ENCODE measurements at regions not wholly inside any gene's neighbourhood (a gene's known extent, or its start where the extent isn't known, plus 50 kb on each side); places are given as distances from the start of the nearest gene placed in this dataset.

DNA sequence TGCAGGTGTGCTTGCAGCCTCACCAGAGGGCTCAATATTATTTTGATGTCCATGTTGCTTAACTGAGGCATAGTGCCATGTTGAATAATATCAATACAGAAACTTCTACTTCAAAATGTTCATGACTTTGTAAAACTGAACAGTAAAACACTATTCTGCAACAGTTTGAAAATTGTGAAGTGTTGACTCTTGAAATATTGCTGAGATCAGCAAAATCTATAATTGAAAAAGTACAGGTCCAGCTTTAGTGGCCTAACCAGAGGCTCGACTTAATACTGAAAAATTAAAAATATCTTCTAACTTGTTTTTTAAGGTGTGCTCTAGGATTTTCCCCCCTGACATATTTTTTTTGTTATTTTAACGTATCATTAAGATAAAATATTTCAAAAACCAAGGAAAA lies 1460.7 kb downstream of the EFNB2 start:
- no peak for DNase-seq (ENCODE audit: low spot score)

GRCh38 chr13:105073041-105073440 lies 1462.4 kb downstream of the EFNB2 start:
- DNase-seq (ENCODE audit: low spot score): no peak

DNA sequence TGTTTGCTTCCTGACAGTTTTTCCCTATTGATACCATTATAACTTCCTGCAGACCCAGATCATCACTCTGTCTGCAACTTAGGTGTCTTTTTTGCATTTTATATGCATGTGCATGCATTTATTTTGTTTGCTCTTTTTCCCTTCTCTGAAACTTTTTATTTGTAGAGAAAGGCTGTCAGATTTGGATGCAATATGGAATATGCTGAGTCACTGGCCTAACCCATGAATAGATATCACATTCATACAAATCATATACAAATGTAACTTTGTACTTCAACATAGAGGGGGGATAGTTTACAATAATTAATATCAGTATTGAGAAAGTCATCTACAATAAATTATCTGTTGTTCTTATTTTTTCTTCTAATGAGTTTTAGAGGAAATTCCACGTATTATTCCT lies 1465.0 kb downstream of the EFNB2 start:
- DNase-seq (ENCODE audit: low spot score): no peak

DNA sequence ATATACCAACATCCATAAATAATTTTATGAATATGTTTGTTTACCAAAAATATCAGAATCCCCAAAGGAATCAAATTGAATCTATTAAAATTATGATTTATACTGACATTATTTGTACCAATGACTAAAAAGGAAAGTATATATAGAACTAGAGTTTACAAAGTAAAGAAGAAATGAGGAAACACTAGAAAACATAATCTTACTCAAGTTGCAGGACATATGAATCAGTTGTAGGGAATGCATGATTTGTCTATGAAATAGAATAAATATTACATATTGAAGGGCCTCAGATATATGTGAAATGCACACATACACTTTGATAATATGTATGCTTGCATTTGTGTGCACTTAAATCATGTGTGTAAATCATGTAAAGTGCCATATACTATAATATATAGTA lies 1466.4 kb downstream of the EFNB2 start:
- DNase-seq (ENCODE audit: low spot score): no peak

DNA sequence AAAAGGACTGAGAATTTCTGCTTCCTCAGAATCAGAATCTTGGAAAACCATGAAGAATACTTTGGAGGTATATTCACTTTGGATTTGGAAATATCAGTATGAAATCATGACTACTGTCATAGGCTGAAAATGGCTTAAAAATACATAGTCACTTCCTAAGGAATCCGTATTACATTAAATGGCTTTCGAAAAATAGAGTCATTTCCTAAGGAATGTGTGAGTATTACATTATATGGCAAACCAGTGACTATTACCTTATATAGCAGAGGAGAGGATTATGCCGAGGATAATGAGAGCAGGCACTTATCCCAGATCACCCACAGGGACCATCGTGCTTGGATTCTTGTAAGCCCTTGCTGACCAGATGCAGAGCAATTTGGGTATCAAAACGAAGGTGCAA lies 1471.8 kb downstream of the EFNB2 start:
- no peak for DNase-seq (ENCODE audit: low spot score)

DNA sequence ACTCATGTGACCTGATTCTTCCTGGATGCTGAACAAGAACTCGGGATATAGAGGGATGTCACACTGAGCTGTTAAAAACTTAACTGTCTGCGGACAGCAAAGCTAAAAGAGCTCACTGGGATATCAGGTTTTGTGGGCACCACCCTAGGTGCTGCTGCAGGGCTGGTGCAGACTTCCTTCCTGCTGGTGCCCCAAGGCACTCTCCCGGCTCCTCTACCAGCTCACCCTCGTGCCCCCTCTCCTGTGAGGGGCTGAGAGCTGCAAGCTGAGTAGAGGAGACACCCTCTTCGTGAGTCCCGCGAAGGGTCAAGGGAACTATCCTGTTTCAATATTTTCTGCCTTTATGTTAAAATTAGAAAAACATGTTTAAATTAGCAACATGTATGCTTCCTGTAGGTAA lies 1475.7 kb downstream of the EFNB2 start:
- no peak for DNase-seq (ENCODE audit: low spot score)

DNA sequence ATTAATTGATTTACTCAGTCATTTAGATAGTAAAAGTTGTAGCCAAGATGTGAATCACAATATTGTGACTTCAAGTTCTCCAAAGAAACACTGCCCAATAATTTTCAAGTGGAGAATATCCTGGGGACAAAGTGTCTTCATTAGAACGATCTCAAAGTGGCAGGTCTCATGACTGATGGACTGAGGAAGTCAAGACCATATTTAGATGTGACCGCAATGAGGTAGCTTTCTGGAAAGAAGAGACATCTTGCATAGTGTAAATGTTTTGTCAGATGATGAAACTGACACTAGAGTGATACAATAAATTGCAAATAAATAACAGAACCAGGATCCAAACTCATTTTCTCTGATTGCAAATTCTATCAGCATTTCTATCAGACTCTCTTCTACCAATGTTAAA lies 1476.9 kb downstream of the EFNB2 start:
- no peak for DNase-seq (ENCODE audit: low spot score)

DNA sequence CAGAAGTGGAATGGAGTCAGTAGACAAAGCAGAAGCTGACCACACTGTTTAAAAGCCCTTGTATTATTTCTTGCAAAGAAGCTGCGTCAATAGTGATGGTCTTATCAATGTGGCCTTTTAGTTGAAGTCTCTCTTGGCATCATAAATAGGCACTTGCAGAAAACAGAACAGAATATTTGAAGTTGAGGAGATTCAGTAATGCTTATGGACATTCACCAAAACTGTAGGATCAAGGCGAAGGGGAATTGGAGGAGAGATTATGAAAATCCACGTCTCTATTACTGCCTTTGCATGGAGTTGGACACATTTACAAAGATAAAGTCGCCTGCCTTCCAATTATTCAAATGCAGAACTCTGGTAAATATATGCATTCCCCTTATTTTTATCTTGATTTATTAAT lies 1482.8 kb downstream of the EFNB2 start:
- DNase-seq (ENCODE audit: low spot score): peak; percentile 96

GRCh38 chr13:105050686-105051085 lies 1484.8 kb downstream of the EFNB2 start:
- DNase-seq (ENCODE audit: low spot score): peak; percentile 56

- DNase-seq (ENCODE audit: low spot score): peak; percentile 15
Measured at GRCh38 chr13:105048677-105049076, 1486.8 kb downstream of the EFNB2 start.

DNA sequence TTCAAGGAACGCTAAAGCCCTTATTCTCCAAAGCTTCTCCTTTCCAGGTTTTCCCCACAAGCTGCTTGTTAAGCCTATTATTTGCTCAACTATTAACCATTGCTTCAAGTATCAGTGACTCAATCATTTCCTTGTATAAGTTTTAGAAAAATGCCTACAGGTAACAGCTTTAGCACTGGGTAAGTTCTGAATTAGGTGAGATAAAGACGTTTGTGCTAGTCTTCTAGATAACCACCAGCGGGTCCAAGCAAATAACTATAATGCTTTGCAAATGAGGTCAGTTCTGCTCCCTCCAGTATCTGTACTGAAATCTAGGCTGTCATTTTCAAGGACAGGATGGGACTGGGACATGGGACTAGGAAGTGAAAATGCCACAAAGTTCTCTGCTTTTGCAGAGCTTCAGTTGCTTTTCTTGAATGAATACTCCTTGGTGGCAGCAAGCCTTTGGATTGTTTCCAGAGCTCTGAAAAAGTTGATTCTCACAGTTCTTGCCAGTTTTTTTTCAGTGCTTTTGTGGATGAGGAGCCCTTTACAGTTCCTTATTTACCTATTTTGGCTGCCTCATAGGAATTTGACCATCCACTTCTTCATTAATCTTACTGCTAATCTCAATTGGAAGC lies 1487.7 kb downstream of the EFNB2 start:
- peak; percentile 46 for DNase-seq (ENCODE audit: low spot score)

GRCh38 chr13:105037110-105037509 lies 1498.4 kb downstream of the EFNB2 start:
- DNase-seq (ENCODE audit: low spot score): no peak

DNA sequence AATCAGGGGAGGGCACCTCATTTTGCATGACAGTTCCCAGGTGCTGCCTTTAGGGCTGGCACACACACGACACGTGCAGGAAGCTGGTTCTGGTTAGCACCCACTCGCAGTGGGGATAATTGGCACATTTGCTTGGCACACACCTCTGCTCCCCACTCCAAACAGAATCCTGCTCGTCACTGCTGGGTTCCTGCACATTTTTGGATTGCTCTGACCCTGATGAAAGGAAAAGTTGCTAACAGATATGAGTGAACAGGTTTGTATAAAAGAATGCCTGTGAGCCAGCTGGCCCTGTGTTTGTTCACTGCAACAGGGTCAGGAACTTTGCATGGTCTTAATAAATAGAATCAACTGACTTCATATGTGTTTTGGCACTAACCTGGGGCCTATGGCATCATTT lies 1500.4 kb downstream of the EFNB2 start:
- DNase-seq (ENCODE audit: low spot score): no peak

- DNase-seq (ENCODE audit: low spot score): no peak
Measured at GRCh38 chr13:105033999-105034398, 1501.5 kb downstream of the EFNB2 start.

DNA sequence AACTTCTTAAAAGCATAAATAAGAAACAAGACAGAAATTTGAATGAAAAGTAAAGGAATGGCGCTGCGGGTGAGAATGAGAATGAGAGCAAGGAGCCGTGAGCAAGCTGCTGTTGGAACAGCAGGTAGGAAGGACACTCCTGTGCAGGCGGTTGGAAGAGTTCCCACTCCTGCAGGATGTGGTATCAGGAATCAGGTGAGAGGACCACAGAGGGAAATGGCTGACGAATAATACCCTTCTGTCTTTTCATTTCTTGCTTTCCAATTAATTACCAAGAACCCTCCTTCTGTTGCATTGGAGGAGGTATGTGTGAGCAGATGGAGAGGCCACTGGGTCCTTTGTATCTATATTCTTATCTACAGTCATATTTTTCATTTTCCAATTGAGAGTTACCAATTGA lies 1504.2 kb downstream of the EFNB2 start:
- DNase-seq (ENCODE audit: low spot score): no peak

- DNase-seq (ENCODE audit: low spot score): no peak
Measured at GRCh38 chr13:105030851-105031250, 1504.6 kb downstream of the EFNB2 start.

DNA sequence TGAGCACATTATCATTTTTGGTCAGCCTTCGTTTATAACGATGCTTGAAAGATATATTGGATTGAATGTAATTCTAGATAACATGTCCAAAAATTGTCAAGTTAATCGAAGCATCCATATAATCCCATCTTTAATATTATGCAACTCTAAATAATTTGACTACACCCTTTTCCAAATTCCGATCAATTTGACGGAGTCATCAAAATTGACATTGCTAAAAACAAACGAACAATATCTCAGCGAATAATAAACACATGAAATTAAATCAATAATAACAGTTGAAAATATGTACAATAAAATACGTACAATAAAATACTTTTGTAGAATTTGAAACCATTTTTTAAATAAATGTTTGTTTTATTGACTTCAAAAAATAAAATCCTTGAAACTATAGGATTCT lies 1516.4 kb downstream of the EFNB2 start:
- no peak for DNase-seq (ENCODE audit: low spot score)

GRCh38 chr13:105016266-105016665 lies 1519.2 kb downstream of the EFNB2 start:
- DNase-seq (ENCODE audit: low spot score): peak; percentile 56

DNA sequence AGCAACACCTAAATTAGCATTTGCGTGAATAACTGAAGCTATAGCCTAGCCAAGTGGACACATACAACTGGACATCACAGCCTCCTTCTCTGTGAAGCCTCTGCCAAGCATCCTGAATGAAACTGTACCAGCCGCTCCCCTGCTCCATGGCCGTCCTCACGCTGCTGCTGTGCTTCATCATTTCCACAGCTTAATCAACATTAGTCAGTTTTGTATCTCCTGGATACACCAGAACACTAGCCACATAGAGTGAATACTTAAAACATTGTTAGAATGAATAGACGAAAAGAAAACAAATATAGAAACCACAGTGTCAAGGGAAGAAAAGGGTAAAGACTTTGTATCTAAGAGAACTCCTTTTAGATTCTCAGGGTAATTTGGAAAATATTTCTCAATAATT lies 1526.9 kb downstream of the EFNB2 start:
- DNase-seq (ENCODE audit: low spot score): no peak

- DNase-seq (ENCODE audit: low spot score): no peak
Measured at GRCh38 chr13:105007166-105007808, 1528.2 kb downstream of the EFNB2 start.

DNA sequence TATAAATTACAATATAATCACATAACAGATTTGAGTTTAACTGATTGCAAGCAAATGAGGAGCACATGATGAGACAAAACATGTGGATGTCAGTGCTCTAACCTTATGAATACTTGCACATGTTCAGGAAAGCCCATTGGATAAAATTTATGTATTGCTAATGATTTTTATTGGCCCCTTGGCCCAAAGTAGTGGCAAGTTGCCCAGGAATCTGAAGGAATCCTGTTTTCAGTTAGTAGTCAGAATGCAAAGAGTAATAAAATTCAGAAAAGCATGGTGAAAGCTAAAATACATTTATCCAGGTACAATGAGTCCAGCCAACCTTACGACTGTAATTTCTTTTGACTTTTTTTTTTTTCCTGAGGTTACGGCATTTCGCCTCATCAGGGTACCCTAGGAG lies 1539.4 kb downstream of the EFNB2 start:
- DNase-seq (ENCODE audit: low spot score): peak; percentile 57

DNA sequence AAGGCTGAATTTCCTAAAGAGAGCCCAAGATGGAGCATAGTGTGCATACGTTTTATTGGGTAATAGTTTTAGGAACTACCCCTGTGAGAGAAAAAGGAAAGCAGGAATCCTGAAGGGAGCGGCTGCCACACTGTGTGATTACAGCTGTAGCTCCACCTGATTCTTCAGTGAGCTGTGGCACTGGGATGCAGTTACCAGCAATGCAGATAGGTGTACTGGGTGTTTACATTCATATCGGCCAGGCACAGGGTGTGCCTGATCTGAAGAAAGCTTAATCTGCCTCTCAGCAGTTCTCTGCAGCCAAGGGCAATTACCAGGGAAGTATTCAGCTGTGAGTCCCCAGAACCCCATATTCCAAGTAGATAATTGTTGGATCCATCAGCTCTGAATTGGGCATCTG lies 1541.8 kb downstream of the EFNB2 start:
- DNase-seq (ENCODE audit: low spot score): no peak

GRCh38 chr13:104987621-104988020 lies 1547.8 kb downstream of the EFNB2 start:
- no peak for DNase-seq (ENCODE audit: low spot score)

GRCh38 chr13:104984296-104984818 lies 1551.1 kb downstream of the EFNB2 start:
- peak; percentile 88 for DNase-seq (ENCODE audit: low spot score)
